ENCODE measurements at regions not wholly inside any gene's neighbourhood (a gene's known extent, or its start where the extent isn't known, plus 50 kb on each side); places are given as distances from the start of the nearest gene placed in this dataset.

GRCh38 chr6:156407334-156407733 is 369.8 kb upstream of the ARID1B start:
- intact Hi-C loops (cut with micrococcal nuclease) (no loop called here), in situ Hi-C loops (cut with MboI; ENCODE audit: low sequenced_read_pairs) (no loop called here), dilution Hi-C loops (cut with HindIII; ENCODE audit: low sequenced_read_pairs, unreplicated experiment) (no loop called here)
- Histone ChIP-seq H3K4ac (ENCODE audit: low read depth, low read length) (no peak overlapping the region), H4K8ac (ENCODE audit: low read depth in 2 of 2, low read length in 2 of 2) (no peak overlapping the region), H3K56ac (ENCODE audit: extremely low read depth, insufficient read depth, low read length) (no peak overlapping the region), H3K9ac (ENCODE audit: low read depth, low read length) (no peak overlapping the region), H2BK120ac (ENCODE audit: low read depth, low read length) (no peak overlapping the region), H3K9me3 (ENCODE audit: control insufficient read depth, insufficient read depth, low read length) (no peaks in the 10 kb centered on the region), H2BK20ac (ENCODE audit: low read depth, low read length) (no peak overlapping the region), H3K4me2 (ENCODE audit: low read depth, low read length) (no peak overlapping the region), H3K23ac (ENCODE audit: low read depth, low read length) (no peak overlapping the region), H2AK9ac (replicated peaks; ENCODE audit: low read depth, low read length, poor library complexity) (no peak overlapping the region), H3K14ac (replicated peaks; ENCODE audit: low read depth, low read length) (no peak overlapping the region), H4K20me1 (ENCODE audit: insufficient read depth, low read length) (no peaks in the 10 kb centered on the region), H4K5ac (ENCODE audit: low read depth, low read length) (no peak overlapping the region), H3K9me1 (ENCODE audit: insufficient read depth, low read length) (no peaks in the 10 kb centered on the region), H3K4me1 (ENCODE audit: control insufficient read depth, insufficient read depth, low read length) (no peaks in the 10 kb centered on the region), H4K91ac (ENCODE audit: insufficient read depth, low read depth, low read length) (no peak overlapping the region), H3K36me3 (ENCODE audit: control insufficient read depth, insufficient read depth, low read length) (no peaks in the 10 kb centered on the region), H2BK5ac (ENCODE audit: low read depth, low read length, poor library complexity, severe bottlenecking) (no peak overlapping the region), H2AK5ac (ENCODE audit: low read depth, low read length) (no peak overlapping the region), H2AFZ (replicated peaks; ENCODE audit: low read length, poor library complexity) (no peak overlapping the region), H3K4me3 (ENCODE audit: insufficient read depth, low read depth, low read length) (no peak overlapping the region), H3K18ac (ENCODE audit: low read depth, low read length) (no peak overlapping the region), H3K27me3 (ENCODE audit: control insufficient read depth, insufficient read depth, low read length) (no peaks in the 10 kb centered on the region), H3K27ac (ENCODE audit: insufficient read depth, low read length) (no peak overlapping the region), H2BK15ac (ENCODE audit: low read depth, low read length) (no peak overlapping the region), H3K79me1 (ENCODE audit: low read depth in 1 of 2, low read length in 2 of 2) (no peaks in the 10 kb centered on the region)
- no TSS peak for BruUV-seq (replicated peaks)
- WGBS, 2 experiments (ENCODE audit: extremely low coverage in 2 of 2, insufficient read length in 1 of 2) = no CpG with 5 or more reads among the region's 3 CpGs
- no peak for TF ChIP-seq CTCF (conservative IDR thresholded peaks at IDR 0.05; ENCODE audit: low read depth, low read length)
- TF ChIP-seq CEBPB (IDR thresholded peaks at IDR 0.05; ENCODE audit: low read depth, low read length) = no peak
- TF ChIP-seq SMC3 (IDR thresholded peaks at IDR 0.05; ENCODE audit: low read depth, low read length) = no peak
- no peak for TF ChIP-seq POLR2A (IDR thresholded peaks at IDR 0.05; ENCODE audit: low read depth, low read length)
- no peak for TF ChIP-seq NFE2L2 (IDR thresholded peaks at IDR 0.05; ENCODE audit: low read depth, low read length)
- no peak for TF ChIP-seq FOS (IDR thresholded peaks at IDR 0.05; ENCODE audit: low read depth, low read length)
- TF ChIP-seq USF2 (IDR thresholded peaks at IDR 0.05; ENCODE audit: low read depth, low read length) = no peak
- TF ChIP-seq MAFK (IDR thresholded peaks at IDR 0.05; ENCODE audit: low read depth, low read length) = no peak
- TF ChIP-seq RAD21 (IDR thresholded peaks at IDR 0.05; ENCODE audit: low read length) = no peak
- TF ChIP-seq MAZ (IDR thresholded peaks at IDR 0.05; ENCODE audit: borderline replicate concordance, low read depth, low read length) = no peak
- TF ChIP-seq RFX5 (IDR thresholded peaks at IDR 0.05; ENCODE audit: low read depth, low read length) = no peak
- no peak for TF ChIP-seq ELK1 (IDR thresholded peaks at IDR 0.05; ENCODE audit: borderline replicate concordance, low read depth, low read length)
- POLR2A ChIA-PET (ENCODE audit: unreplicated experiment) = no interaction called here
- CTCF ChIA-PET = no interaction called here
- DNase-seq (no peak), ATAC-seq (ENCODE audit: low read depth) (no peak)
